ENCODE measurements at regions not wholly inside any gene's neighbourhood (a gene's known extent, or its start where the extent isn't known, plus 50 kb on each side); places are given as distances from the start of the nearest gene placed in this dataset.

DNA sequence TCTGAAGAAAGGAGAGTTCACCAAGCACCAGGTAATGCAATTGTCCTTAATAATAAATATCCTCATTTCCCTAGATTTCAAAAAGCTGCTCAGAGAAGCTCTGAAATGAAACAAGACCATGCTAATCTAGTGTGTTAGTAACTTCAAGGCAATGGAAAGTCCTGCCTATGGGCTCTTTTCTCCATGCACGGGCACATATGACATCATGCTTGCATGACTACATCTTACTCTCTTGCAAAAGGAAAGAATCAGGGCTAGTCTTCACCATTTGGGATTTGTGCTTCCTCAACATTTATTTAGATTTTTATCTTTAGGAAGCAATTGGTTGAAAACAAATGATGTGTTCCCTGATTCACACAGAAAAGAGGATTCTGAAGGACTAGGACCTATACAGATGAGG, 204.0 kb upstream of the POU3F3 start:
- Histone ChIP-seq H3K27me3 (ENCODE audit: insufficient read depth in 3 of 3, low read length in 2 of 3) (peaks cover 0 to 9% (median 0%) of the 10 kb centered on the region in 3 donors), H3K9me3 (no peaks in the 10 kb centered on the region), H3K36me3 (ENCODE audit: insufficient read depth in 1 of 2, low read depth in 1 of 2) (no peaks in the 10 kb centered on the region), H3K27ac (no peak overlapping the region), H3K4me3 (no peak overlapping the region), H3K4me1 (no peaks in the 10 kb centered on the region)
- ATAC-seq (no peak), DNase-seq (no peak)
- intact Hi-C loops (cut with DNase I), result no loop called here
- no peak for TF ChIP-seq CTCF (IDR thresholded peaks at IDR 0.05)
- WGBS, 3 donors, result 79 to 89% (median 89%) methylated on average over 1 of the region's 1 CpG

- Histone ChIP-seq H3K27ac (no peak overlapping the region), H3K4me1 (no peaks in the 10 kb centered on the region), H3K27me3 (ENCODE audit: insufficient read depth in 3 of 3, low read length in 2 of 3) (peaks cover 0 to 15% (median 0%) of the 10 kb centered on the region in 3 donors), H3K4me3 (no peak overlapping the region), H3K9me3 (no peaks in the 10 kb centered on the region), H3K36me3 (ENCODE audit: insufficient read depth in 1 of 2, low read depth in 1 of 2) (no peaks in the 10 kb centered on the region)
- ATAC-seq, result no peak
- DNase-seq, result no peak
- intact Hi-C loops (cut with DNase I), result no loop called here
- no peak for TF ChIP-seq CTCF (IDR thresholded peaks at IDR 0.05)
Observed at GRCh38 chr2:104650405-104650996, 203.4 kb upstream of the POU3F3 start.

GRCh38 chr2:104654811-104655210, 199.1 kb upstream of the POU3F3 start:
- intact Hi-C loops (cut with DNase I), result no loop called here
- peak in 1 of 4 donors; percentile 32 for ATAC-seq
- no peak overlapping the region for H3K27ac ChIP-seq
- H3K4me1 ChIP-seq, result peaks cover 3% of the 10 kb centered on the region
- H3K27me3 ChIP-seq (ENCODE audit: insufficient read depth in 3 of 3, low read length in 2 of 3), result peaks cover 0 to 47% (median 5%) of the 10 kb centered on the region in 3 donors
- no peaks in the 10 kb centered on the region for H3K36me3 ChIP-seq (ENCODE audit: insufficient read depth in 1 of 2, low read depth in 1 of 2)
- WGBS, 3 donors, result 59 to 63% (median 62%) methylated on average over 4 of the region's 4 CpGs
- DNase-seq, result no peak
- no peak for TF ChIP-seq CTCF (IDR thresholded peaks at IDR 0.05)
- H3K4me3 ChIP-seq, result no peak overlapping the region
- no peaks in the 10 kb centered on the region for H3K9me3 ChIP-seq

DNA sequence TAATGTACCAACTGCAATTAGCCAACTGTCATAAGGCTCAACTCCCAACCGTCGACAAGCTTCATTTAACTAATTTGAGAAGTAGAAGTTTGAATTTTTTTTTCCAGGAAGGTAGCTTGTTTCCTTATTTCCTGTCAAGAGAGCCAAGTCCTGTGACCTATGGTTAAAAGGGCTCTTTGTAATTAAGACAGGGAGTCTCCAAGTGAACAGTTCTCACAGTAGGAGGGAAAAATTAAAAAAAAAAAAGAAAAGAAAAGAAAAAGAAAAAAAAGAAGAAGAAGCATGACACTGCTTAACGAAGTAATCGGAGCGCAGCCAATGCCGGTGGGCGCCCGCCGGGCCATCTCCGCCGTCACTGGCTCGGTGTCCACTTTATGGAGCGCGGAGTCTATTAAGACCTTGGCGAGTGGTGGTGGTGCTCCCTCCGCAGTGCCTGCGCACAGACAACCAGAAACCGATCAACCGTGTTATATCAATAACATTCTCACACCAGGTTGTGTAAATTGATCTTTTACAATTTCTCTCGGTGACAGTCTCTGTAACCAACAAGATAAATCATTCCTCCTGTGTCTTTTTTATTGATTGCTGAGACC, 197.2 kb upstream of the POU3F3 start:
- Histone ChIP-seq H3K9me3 (no peaks in the 10 kb centered on the region), H3K36me3 (ENCODE audit: insufficient read depth in 1 of 2, low read depth in 1 of 2) (no peaks in the 10 kb centered on the region), H3K4me1 (peaks cover 3% of the 10 kb centered on the region), H3K4me3 (no peak overlapping the region), H3K27ac (no peak overlapping the region), H3K27me3 (ENCODE audit: insufficient read depth in 3 of 3, low read length in 2 of 3) (peaks cover 0 to 64% (median 5%) of the 10 kb centered on the region in 3 donors)
- 25 to 34% (median 25%) methylated on average over 20 of the region's 20 CpGs for whole genome bisulfite sequencing, 3 donors
- ATAC-seq, result no peak
- intact Hi-C loops (cut with DNase I), result no loop called here
- DNase-seq, result no peak
- no peak for TF ChIP-seq CTCF (IDR thresholded peaks at IDR 0.05)

All from psoas muscle (tissue), 7 donors.